SK-N-SH treated with all-trans-retinoic acid at 6 μM for 48 hours (cell line): ENCODE measurements at regions not wholly inside any gene's neighbourhood (a gene's known extent, or its start where the extent isn't known, plus 50 kb on each side); places are given as distances from the start of the nearest gene placed in this dataset.

Experiments used
- ATAC-seq: fragments of 200-7000 bp; cut with Tn5 transposase; 3 replicates; pipeline ENCODE4 v1.9.1; 2020; ENCODE audit warnings: mild to moderate bottlenecking, moderate library complexity
- ARNTL ChIP-seq: fragments of 450-650 bp; formaldehyde crosslinking; IDR thresholded peaks from 2 replicates; pipeline ENCODE4 v1.5.0; 2020; ENCODE audit warnings: low read depth, mild to moderate bottlenecking, moderate library complexity, borderline replicate concordance
- BACH2 ChIP-seq: fragments of 250-450 bp; sonication (Bioruptor Pico); IDR thresholded peaks from 2 replicates; pipeline ENCODE4 v1.9.0; 2021; ENCODE audit warnings: mild to moderate bottlenecking, borderline replicate concordance
- CREB5 ChIP-seq: fragments of 250-450 bp; sonication (Bioruptor Pico); IDR thresholded peaks from 2 replicates; pipeline ENCODE4 v1.5.1; 2020; ENCODE audit warnings: low read depth, mild to moderate bottlenecking, moderate library complexity
- CSDC2 ChIP-seq: fragments of 250-450 bp; sonication (Bioruptor Pico); IDR thresholded peaks from 2 replicates; pipeline ENCODE4 v1.5.0; 2020; ENCODE audit warnings: mild to moderate bottlenecking, moderate library complexity
- CSRNP3 ChIP-seq: fragments of 250-450 bp; sonication (Bioruptor Pico); IDR thresholded peaks from 2 replicates; pipeline ENCODE4 v1.5.1; 2021; ENCODE audit warnings: mild to moderate bottlenecking, moderate library complexity
- ESRRG ChIP-seq: fragments of 250-450 bp; sonication (Bioruptor Pico); IDR thresholded peaks from 2 replicates; pipeline ENCODE4 v1.6.1; 2021; ENCODE audit warnings: mild to moderate bottlenecking
- GLIS3 ChIP-seq: fragments of 250-450 bp; sonication (Bioruptor Pico); IDR thresholded peaks from 2 replicates; pipeline ENCODE4 v1.5.0; 2020; ENCODE audit warnings: mild to moderate bottlenecking, moderate library complexity
- ISL1 ChIP-seq: fragments of 250-450 bp; sonication (Bioruptor Pico); IDR thresholded peaks from 2 replicates; pipeline ENCODE4 v2.1.2; 2022; ENCODE audit warnings: mild to moderate bottlenecking, moderate library complexity
- OSR1 ChIP-seq: fragments of 250-450 bp; sonication (Bioruptor Pico); IDR thresholded peaks from 2 replicates; pipeline ENCODE4 v1.8.0; 2022; ENCODE audit warnings: moderate library complexity, mild to moderate bottlenecking, inconsistent platforms
- POU6F1 ChIP-seq: fragments of 250-450 bp; sonication (Bioruptor Pico); IDR thresholded peaks from 2 replicates; pipeline ENCODE4 v1.8.0; 2021; ENCODE audit warnings: low read depth, mild to moderate bottlenecking, moderate library complexity, borderline replicate concordance
- PPARA ChIP-seq: fragments of 250-450 bp; sonication (Bioruptor Pico); IDR thresholded peaks from 2 replicates; pipeline ENCODE4 v1.5.0; 2020; ENCODE audit warnings: mild to moderate bottlenecking, borderline replicate concordance
- RARB ChIP-seq: fragments of 250-450 bp; sonication (Bioruptor Pico); IDR thresholded peaks from 2 replicates; pipeline ENCODE4 v1.8.0; 2021; ENCODE audit warnings: mild to moderate bottlenecking, moderate library complexity
- SNAI2 ChIP-seq: fragments of 250-450 bp; sonication (Bioruptor Pico); IDR thresholded peaks from 2 replicates; pipeline ENCODE4 v1.5.0; 2020; ENCODE audit warnings: mild to moderate bottlenecking, moderate library complexity
- TCF4 ChIP-seq: fragments of 250-450 bp; sonication (Bioruptor Pico); IDR thresholded peaks from 2 replicates; pipeline ENCODE4 v1.8.0; 2021; ENCODE audit warnings: mild to moderate bottlenecking, moderate library complexity, borderline replicate concordance
- TOX ChIP-seq: fragments of 250-450 bp; sonication (Bioruptor Pico); IDR thresholded peaks from 2 replicates; pipeline ENCODE4 v1.8.0; 2021; ENCODE audit warnings: mild to moderate bottlenecking, moderate library complexity, borderline replicate concordance
- TSHZ2 ChIP-seq: fragments of 250-450 bp; sonication (Bioruptor Pico); IDR thresholded peaks from 2 replicates; pipeline ENCODE4 v1.5.0; 2020; ENCODE audit warnings: mild to moderate bottlenecking, moderate library complexity
- ZC3H10 ChIP-seq: fragments of 250-450 bp; sonication (Bioruptor Pico); IDR thresholded peaks from 2 replicates; pipeline ENCODE4 v1.5.1; 2021; ENCODE audit warnings: mild to moderate bottlenecking, moderate library complexity
- ZFP3 ChIP-seq: fragments of 250-450 bp; sonication (Bioruptor Pico); IDR thresholded peaks from 2 replicates; pipeline ENCODE4 v1.5.0; 2020; ENCODE audit warnings: mild to moderate bottlenecking, moderate library complexity
- ZFP30 ChIP-seq: fragments of 450-650 bp; formaldehyde crosslinking; IDR thresholded peaks from 2 replicates; pipeline ENCODE4 v1.5.0; 2022; ENCODE audit warnings: mild to moderate bottlenecking, moderate library complexity
- ZNF565 ChIP-seq: fragments of 450-650 bp; formaldehyde crosslinking; conservative IDR thresholded peaks from 2 replicates; pipeline ENCODE4 v1.5.0; 2020; ENCODE audit warnings: low read depth, mild to moderate bottlenecking, moderate library complexity
- ZNF70 ChIP-seq: fragments of 450-650 bp; formaldehyde crosslinking; IDR thresholded peaks from 2 replicates; pipeline ENCODE4 v1.5.0; 2020; ENCODE audit warnings: mild to moderate bottlenecking, moderate library complexity
- ZNF8 ChIP-seq: fragments of 450-650 bp; formaldehyde crosslinking; IDR thresholded peaks from 2 replicates; pipeline ENCODE4 v1.5.0; 2020; ENCODE audit warnings: mild to moderate bottlenecking, moderate library complexity
- TF ChIP-seq, protein P1 (sequence below): fragments of 250-450 bp; sonication (Bioruptor Pico); IDR thresholded peaks from 2 replicates; pipeline ENCODE4 v1.8.0; 2020; ENCODE audit warnings: mild to moderate bottlenecking, moderate library complexity, borderline replicate concordance

- no peak for ATAC-seq
These were observed 394.6 kb downstream of the TECRL start for GRCh38 chr4:64014647-64015046.

DNA sequence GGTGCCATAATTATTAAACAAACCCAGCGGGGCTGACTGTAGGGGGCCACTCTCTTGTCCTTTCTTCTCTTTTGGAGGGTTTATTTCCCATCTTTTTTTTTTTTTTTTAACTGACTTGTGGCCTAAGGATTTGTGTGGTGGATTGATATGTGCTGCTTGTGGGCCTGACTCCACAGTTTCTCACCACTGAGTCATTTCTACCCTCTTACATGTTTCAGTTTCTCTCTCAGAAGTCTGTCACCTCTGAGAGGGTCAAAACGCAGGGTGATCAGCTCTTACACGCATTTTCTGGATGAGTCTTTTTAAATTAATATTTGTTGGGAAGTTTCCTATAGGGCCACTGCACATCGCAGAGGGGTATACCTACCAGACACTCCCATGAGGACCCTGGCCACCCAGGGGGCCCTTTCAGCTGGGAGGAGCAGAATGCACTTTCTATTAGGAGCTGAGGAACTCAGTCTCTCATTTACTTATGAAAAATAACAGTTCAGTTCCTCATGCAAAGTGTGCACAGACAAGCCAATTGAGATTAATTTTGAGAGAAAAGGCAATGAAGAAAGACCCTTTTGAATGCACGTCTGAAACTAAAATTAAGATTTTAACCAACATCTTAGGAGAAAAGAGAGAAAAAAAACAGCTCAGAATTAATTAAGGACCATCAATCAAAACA lies 407.9 kb downstream of the TECRL start:
- no peak for ATAC-seq
- TF ChIP-seq CSDC2 (CRISPR knock-in tag) (no peak), ESRRG (no peak), CREB5 (CRISPR knock-in tag) (no peak), BACH2 (CRISPR knock-in tag) (no peak), TOX (CRISPR knock-in tag) (no peak), ZNF565 (CRISPR knock-in tag) (no peak), ZNF70 (CRISPR knock-in tag) (no peak), OSR1 (CRISPR knock-in tag) (no peak), PPARA (CRISPR knock-in tag) (no peak), ZNF8 (no peak), RARB (CRISPR knock-in tag) (no peak), ZC3H10 (no peak), CSRNP3 (CRISPR knock-in tag) (no peak), SNAI2 (CRISPR knock-in tag) (no peak), POU6F1 (no peak), ZFP30 (CRISPR knock-in tag) (no peak), ISL1 (CRISPR knock-in tag) (no peak)

More at GRCh38 chr4:64014647-64015046, 394.6 kb downstream of the TECRL start:
- TF ChIP-seq TCF4 (CRISPR knock-in tag) (no peak), ZNF565 (CRISPR knock-in tag) (no peak), ARNTL (CRISPR knock-in tag) (no peak), PPARA (CRISPR knock-in tag) (no peak), OSR1 (CRISPR knock-in tag) (no peak), RARB (CRISPR knock-in tag) (no peak), BACH2 (CRISPR knock-in tag) (no peak), CREB5 (CRISPR knock-in tag) (no peak), ZFP30 (CRISPR knock-in tag) (no peak), CSDC2 (CRISPR knock-in tag) (no peak), TSHZ2 (no peak)
- TF ChIP-seq, all 23 proteins: peak for 0

- ATAC-seq = no peak
- TF ChIP-seq ARNTL (CRISPR knock-in tag) (no peak), TOX (CRISPR knock-in tag) (no peak), SNAI2 (CRISPR knock-in tag) (no peak), ZFP30 (CRISPR knock-in tag) (no peak), RARB (CRISPR knock-in tag) (no peak), CSRNP3 (CRISPR knock-in tag) (no peak), ZFP3 (CRISPR knock-in tag) (no peak), ESRRG (no peak), GLIS3 (CRISPR knock-in tag) (no peak), OSR1 (CRISPR knock-in tag) (no peak), ZNF70 (CRISPR knock-in tag) (no peak), CREB5 (CRISPR knock-in tag) (no peak)
- TF ChIP-seq, protein P1, sequence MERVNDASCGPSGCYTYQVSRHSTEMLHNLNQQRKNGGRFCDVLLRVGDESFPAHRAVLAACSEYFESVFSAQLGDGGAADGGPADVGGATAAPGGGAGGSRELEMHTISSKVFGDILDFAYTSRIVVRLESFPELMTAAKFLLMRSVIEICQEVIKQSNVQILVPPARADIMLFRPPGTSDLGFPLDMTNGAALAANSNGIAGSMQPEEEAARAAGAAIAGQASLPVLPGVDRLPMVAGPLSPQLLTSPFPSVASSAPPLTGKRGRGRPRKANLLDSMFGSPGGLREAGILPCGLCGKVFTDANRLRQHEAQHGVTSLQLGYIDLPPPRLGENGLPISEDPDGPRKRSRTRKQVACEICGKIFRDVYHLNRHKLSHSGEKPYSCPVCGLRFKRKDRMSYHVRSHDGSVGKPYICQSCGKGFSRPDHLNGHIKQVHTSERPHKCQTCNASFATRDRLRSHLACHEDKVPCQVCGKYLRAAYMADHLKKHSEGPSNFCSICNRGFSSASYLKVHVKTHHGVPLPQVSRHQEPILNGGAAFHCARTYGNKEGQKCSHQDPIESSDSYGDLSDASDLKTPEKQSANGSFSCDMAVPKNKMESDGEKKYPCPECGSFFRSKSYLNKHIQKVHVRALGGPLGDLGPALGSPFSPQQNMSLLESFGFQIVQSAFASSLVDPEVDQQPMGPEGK (CRISPR knock-in tag) = no peak
These were observed 409.0 kb downstream of the TECRL start for GRCh38 chr4:64000241-64000640.
